MG63 (cell line): ENCODE measurements at regions not wholly inside any gene's neighbourhood (a gene's known extent, or its start where the extent isn't known, plus 50 kb on each side); places are given as distances from the start of the nearest gene placed in this dataset.

Source experiments
- DNase-seq: peaks from one replicate; pipeline ENCODE4 v3.0.0-alpha.2; 2020
- H3K27me3 ChIP-seq: fragments of 250-450 bp; sonication (Bioruptor Pico); 2 replicates; pipeline ENCODE4 v1.5.1; 2020; ENCODE audit warnings: mild to moderate bottlenecking, moderate library complexity
- H3K36me3 ChIP-seq: fragments of 250-450 bp; sonication (Bioruptor Pico); 2 replicates; pipeline ENCODE4 v1.5.1; 2020; ENCODE audit warnings: mild to moderate bottlenecking, moderate library complexity
- H3K4me3 ChIP-seq: fragments of 250-450 bp; sonication (Bioruptor Pico); 2 replicates; pipeline ENCODE4 v1.5.1; 2020; ENCODE audit warnings: mild to moderate bottlenecking, moderate library complexity
- H3K9me3 ChIP-seq: fragments of 250-450 bp; sonication (Bioruptor Pico); 2 replicates; pipeline ENCODE4 v1.5.1; 2020; ENCODE audit warnings: mild to moderate bottlenecking, moderate library complexity

DNA sequence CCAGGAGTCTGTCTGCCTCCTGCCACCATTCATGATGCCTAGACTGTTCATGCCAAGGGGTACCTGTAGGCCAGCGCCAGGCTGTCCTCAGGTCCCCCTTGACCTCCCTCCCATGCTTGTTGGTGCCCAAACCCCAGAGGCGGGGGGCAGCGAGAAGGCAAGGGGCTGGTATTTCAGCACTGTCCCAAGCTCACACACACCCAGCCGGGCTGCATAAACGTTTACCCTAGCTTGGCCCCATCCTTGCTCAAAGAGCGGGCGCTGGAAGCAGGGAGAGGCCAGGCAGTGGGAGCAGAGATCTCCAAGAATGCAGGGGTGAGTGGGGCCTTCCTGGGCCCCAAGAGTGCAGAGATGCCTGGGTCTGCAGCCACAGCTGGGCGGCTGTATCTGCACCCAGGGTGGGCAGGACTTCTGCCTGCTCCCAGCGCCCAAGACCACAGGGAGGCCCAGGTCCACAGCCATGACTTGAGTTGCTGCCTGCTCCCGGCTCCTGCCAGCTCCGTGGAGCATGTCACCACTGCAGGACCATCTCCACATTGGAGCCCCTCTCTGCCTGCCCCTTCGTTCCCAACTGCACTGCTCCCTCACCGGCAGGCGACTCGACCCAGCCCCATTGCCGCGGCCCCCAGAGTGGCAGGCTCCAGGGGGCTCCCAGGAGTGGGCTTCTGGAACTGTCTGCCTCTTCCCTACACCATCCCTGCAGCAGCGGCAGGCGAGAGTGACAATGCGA, 616.6 kb downstream of the METTL4 start:
- no peak for DNase-seq
- no peak overlapping the region for H3K4me3 ChIP-seq
- H3K9me3 ChIP-seq: no peaks in the 10 kb centered on the region
- H3K27me3 ChIP-seq: no peaks in the 10 kb centered on the region
- no peaks in the 10 kb centered on the region for H3K36me3 ChIP-seq

DNA sequence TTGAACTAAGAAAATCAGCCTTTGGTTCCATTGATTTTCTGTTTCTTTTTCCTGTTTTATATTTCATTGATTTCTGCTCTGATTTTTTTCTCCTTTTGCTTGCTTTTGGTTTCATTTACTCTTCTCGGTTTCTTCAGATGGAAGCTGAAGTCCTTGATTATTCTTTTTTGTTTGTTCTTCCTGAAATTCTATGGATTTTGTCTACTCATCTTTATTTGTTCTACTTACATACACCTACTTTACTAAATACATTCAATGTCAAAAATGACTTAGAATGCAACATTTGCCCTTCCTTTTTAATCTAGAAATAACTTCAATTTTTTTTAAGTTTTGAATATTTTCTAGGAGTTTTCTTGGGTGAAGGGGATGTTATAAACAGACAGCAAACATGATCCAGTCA, 612.5 kb downstream of the METTL4 start:
- Histone ChIP-seq H3K4me3 (no peak overlapping the region), H3K36me3 (no peaks in the 10 kb centered on the region), H3K9me3 (no peaks in the 10 kb centered on the region), H3K27me3 (no peaks in the 10 kb centered on the region)
- DNase-seq: no peak

DNA sequence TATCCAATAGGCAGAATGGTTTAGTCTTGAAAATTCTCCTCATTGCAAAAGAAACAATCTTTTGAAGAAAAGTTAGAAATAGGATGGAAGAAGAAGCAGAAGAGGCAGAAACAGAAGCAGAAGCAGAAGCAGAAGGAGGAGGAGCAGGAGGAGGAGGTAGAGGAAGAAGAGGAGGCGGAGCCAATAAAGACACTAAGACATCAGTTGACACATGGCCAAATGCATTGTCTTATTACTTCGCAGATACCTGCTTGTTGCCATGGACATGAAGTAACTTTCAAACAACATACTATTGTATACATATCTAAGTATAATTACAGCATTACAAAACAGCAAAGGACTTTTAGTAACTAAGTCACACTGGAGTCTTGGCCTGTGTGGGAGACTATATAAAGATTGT, 606.3 kb downstream of the METTL4 start:
- Histone ChIP-seq H3K36me3 (no peaks in the 10 kb centered on the region), H3K4me3 (no peak overlapping the region), H3K9me3 (no peaks in the 10 kb centered on the region), H3K27me3 (no peaks in the 10 kb centered on the region)
- DNase-seq: no peak

DNA sequence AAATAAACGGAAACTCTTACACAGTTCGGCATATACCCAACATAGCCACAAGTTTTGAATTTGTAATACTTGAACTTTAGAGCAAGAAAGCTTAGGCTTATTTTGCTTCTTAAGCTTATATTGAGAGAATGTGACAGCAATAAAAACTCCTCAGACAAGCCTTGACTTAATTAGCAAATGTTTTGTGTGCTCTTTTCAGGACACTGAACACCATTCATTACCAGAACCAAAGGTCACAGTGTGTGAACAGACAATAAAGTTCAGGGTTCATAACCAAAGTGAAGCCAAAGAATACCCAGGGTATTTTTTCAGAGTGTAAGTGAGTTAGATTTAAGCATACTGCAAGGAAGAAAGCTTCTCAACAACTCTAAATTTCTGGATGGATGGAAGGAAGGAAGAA, 605.8 kb downstream of the METTL4 start:
- Histone ChIP-seq H3K9me3 (no peaks in the 10 kb centered on the region), H3K27me3 (no peaks in the 10 kb centered on the region), H3K36me3 (no peaks in the 10 kb centered on the region), H3K4me3 (no peak overlapping the region)
- no peak for DNase-seq

DNA sequence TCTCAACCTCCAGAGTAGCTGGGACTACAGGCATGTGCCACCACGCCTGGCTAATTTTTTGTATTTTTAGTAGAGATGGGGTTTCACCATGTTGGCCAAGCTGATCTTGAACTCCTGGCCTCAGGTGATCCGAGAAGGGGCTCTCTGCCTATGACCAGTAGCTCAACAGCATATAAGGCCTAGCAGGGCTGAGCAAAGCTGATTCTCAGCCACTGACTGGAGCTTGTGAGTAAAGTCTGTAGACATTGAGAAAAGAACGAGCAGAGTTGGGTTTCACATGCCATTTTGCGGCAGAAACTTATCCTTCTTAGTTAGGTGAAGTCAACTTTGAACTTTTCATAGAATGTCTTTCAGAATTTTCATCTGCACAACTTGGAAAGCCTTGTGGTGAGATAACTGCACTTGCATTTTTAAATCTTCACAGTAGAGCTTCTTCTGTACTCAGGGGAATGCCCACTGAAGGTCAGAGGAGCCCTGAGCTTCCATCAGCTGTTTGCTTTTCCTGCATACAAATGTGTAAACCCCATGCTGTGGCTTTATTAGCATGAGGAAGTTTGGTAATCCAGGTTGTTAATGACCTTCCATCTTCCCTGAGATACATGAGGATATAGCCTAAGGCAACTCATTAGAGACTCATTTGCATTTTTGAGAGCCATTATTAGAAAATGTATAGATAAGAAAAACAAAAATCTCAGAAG, 602.4 kb downstream of the METTL4 start:
- H3K9me3 ChIP-seq: no peaks in the 10 kb centered on the region
- no peaks in the 10 kb centered on the region for H3K27me3 ChIP-seq
- DNase-seq: no peak
- H3K36me3 ChIP-seq: no peaks in the 10 kb centered on the region
- no peak overlapping the region for H3K4me3 ChIP-seq

DNA sequence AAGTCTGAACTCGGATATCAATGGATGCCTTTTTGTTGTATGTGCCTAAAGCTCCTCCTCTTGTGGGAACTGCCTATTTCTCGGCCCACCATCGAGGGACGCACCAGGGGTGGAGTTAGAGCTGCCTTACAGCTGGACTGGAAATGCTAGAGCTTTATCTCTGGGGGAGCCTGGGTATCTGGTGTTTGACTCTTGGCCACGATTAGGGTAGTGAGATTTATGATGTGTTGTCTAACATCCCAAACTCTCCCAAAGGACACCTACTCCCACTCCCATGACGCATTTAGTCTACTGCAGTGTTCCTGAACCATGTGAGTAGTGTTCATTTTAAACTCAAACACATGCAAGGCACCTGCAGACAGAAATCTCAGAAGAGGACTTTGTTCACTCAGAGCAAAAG, 594.8 kb downstream of the METTL4 start:
- Histone ChIP-seq H3K9me3 (no peaks in the 10 kb centered on the region), H3K36me3 (no peaks in the 10 kb centered on the region), H3K4me3 (no peak overlapping the region), H3K27me3 (no peaks in the 10 kb centered on the region)
- no peak for DNase-seq

DNA sequence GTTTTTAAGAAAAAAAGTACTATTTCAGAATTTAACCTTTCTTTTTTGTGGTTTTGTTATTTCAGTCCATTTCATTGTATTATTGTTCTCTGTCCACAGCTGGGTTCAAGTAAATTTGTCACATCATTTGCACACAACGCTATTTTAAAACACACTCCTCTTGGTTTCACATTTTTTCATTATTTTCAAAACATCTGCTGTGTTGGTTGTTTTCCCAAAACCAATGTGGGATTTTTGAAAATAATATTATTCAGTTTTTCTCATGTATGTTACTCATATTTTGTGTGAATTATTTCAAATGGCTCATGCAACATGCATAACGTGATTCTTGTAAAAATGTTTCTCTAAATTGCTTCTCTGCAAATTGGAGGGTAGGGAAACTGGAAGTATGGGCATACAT, 589.2 kb downstream of the METTL4 start:
- no peaks in the 10 kb centered on the region for H3K27me3 ChIP-seq
- no peaks in the 10 kb centered on the region for H3K9me3 ChIP-seq
- no peak for DNase-seq
- H3K4me3 ChIP-seq: no peak overlapping the region
- H3K36me3 ChIP-seq: no peaks in the 10 kb centered on the region

DNA sequence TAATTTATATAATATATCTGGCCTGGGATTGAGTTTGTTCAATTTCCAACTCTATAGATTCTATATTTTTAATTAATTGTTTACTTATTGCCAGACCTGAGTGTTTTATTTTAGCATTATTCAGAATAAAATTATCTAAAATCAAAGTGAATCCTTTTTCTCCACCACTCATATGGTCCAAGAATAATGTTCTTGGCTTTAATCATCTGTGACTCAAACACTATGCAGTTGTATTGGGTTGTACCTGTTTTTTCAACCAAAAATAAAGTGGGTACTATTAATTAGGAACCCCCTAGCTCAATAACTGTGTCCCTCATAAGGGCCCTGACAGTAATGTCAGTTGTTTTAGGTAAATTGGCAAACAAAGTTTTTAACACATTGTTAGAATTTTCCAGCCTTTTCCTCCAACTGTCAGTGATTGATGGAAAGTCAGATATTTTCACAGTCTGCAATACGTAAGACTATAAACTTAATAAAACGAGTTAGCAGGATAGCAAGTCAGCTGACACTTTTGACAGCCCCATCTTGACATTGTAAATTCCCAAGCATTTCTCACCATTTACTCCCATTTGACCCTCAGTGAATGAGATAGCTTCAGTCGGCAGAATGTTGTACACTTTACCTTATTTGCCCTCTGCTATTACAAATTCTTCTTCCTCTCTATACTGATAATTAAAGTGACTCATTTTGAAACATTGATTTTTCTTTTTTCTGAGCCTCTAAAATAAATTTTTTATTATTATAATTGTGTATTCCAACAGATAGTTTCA, 587.4 kb downstream of the METTL4 start:
- H3K27me3 ChIP-seq: no peaks in the 10 kb centered on the region
- no peak for DNase-seq
- no peaks in the 10 kb centered on the region for H3K9me3 ChIP-seq

DNA sequence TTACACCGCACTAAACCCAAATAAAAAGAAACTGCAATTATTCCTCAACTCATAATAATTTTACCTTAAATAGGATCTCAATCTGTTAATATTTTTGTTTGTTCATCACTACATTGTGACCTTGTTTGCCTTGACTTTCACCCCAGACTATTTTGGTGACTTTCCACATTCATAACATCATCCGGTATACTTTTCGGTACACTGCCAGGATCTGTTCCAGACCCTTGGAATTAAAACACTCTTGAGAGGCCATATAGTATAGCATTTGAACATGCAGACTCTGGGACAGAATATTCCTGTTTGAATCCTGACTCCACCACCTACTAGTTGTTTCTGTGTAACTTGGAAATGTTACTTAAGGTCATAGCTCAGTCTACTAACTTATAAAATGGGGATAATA, 577.4 kb downstream of the METTL4 start:
- no peak for DNase-seq
- no peaks in the 10 kb centered on the region for H3K27me3 ChIP-seq
- no peaks in the 10 kb centered on the region for H3K36me3 ChIP-seq
- H3K9me3 ChIP-seq: no peaks in the 10 kb centered on the region
- no peak overlapping the region for H3K4me3 ChIP-seq

More for the DNA sequence above, 587.4 kb downstream of the METTL4 start:
- Histone ChIP-seq H3K4me3 (no peak overlapping the region), H3K36me3 (no peaks in the 10 kb centered on the region)

DNA sequence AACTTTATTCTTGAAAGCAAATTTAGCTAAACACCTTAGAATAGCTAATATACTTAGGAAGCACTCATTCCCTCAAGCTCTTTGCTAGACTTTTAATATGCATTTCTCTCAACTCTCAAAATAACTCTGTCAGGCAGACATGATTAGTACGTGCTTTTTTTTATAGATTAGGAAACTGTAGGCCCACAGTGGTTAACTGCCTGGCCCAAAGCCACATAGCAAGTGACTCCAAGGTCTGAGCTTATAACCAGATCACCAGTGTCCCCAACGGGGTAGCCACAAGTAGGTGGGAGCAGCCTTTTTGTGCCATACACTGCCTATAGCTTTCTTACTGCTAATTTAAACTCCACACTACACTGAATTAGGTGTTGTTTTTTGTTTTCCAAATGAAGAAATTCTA, 576.8 kb downstream of the METTL4 start:
- H3K4me3 ChIP-seq: no peak overlapping the region
- no peak for DNase-seq
- no peaks in the 10 kb centered on the region for H3K9me3 ChIP-seq
- no peaks in the 10 kb centered on the region for H3K27me3 ChIP-seq
- no peaks in the 10 kb centered on the region for H3K36me3 ChIP-seq

DNA sequence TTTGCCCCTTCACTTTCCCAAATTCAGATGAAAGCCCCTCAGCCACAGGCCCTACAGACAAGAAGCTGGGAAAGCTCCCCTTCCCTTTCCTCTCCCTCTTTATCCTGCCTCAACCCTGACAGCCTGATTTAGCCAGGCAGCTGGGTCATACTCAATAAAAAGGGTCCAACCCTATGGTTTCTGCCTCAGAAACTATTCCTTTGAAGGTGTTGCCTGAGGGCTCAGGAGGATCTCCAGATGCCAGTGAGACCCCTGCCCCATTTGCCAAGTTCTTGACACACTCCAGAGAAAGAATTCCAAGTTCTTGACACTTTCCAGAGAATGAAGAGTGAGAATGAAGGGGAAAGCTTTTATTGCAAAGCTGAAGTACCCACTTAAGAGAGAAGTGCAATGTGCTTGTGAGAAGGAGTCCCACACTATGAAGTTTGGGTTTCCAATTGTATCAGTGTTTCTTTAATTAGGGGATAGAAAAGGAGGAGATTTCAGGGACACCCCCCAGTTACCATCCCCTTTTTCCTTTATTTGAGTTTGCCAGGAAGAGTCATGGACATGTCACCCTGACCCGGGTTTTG, 576.2 kb downstream of the METTL4 start:
- H3K4me3 ChIP-seq: no peak overlapping the region
- no peaks in the 10 kb centered on the region for H3K9me3 ChIP-seq
- H3K27me3 ChIP-seq: no peaks in the 10 kb centered on the region
- DNase-seq: no peak
- H3K36me3 ChIP-seq: no peaks in the 10 kb centered on the region

DNA sequence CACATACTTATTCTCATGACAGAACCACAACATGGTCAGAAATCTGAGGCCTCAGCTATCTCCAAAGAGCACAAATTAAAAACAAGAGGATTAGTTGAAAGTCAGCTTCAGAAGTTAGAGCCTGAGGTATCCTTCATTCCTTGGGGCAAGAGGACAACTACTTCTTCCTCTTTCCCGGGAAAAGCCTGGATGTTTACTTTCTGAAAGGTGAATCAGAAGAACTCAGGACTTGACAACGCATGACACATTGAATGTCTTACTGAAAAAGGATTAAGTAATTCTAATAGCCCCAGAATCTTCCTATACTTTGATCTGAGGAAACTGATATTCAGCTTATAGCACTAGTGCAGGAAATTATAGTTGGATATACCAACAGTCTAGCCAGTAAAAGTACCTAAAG, 573.2 kb downstream of the METTL4 start:
- Histone ChIP-seq H3K36me3 (no peaks in the 10 kb centered on the region), H3K4me3 (no peak overlapping the region), H3K27me3 (no peaks in the 10 kb centered on the region), H3K9me3 (no peaks in the 10 kb centered on the region)
- DNase-seq: no peak

DNA sequence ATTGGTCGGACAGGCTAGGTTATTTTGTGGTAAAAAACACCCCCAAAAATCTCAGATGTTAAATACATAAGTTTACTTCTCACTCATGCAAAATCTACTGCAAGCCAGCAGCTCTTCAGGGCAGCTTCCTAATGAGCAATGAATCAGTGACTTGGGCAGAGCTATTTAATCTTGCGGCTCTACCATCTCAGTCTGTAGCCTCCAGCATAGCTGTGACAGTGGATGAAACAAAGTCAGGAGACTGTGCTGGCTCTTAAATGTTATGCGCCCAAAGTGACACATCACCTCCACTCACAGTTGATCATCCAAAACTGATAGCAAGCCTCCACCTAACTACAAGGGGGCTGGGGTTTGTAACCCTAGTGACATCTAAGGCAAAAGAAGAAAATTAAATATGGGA, 571.9 kb downstream of the METTL4 start:
- H3K4me3 ChIP-seq: no peak overlapping the region
- no peaks in the 10 kb centered on the region for H3K36me3 ChIP-seq
- no peaks in the 10 kb centered on the region for H3K9me3 ChIP-seq
- no peaks in the 10 kb centered on the region for H3K27me3 ChIP-seq
- DNase-seq: no peak

DNA sequence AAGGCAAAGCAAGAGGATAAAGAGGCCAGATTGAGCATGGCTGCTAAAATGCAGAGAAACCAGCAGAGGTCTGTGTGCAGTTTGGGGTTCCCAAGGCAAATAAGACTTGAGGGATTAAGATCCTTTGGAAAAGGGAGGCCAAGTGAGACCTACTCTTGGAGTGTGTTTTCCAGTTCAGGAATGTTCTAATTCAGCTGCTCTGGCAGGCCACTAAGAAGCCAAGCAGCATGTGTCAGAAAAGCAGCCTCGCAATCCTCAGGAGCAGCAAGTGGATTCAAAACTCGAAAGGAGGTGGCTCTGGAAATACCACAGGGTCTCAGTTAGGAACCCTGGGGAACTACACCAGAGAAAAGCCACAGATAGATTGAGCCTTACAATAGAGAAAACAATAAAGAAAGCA, 569.2 kb downstream of the METTL4 start:
- no peaks in the 10 kb centered on the region for H3K36me3 ChIP-seq
- DNase-seq: no peak
- no peak overlapping the region for H3K4me3 ChIP-seq
- no peaks in the 10 kb centered on the region for H3K9me3 ChIP-seq
- H3K27me3 ChIP-seq: no peaks in the 10 kb centered on the region

DNA sequence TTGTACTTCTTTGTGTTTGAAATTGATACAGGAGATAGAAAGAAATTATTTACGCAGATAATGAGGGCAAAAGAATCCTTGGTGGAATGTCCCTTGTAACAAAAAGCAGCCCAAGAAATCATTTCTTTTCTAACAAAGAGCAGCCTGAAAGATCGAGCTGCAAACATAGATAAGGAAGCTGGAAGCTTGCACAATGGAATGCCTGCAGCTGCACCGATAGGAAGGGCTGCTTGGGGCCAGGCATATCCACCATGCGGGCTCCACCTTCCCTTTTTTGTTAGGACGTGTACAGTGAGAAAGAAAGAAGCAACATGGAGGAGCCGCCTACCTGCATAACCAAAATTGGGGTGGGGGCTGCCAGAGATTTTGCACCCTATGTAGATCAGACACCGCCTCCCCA, 568.7 kb downstream of the METTL4 start:
- Histone ChIP-seq H3K36me3 (no peaks in the 10 kb centered on the region), H3K27me3 (no peaks in the 10 kb centered on the region), H3K4me3 (no peak overlapping the region), H3K9me3 (no peaks in the 10 kb centered on the region)
- no peak for DNase-seq

DNA sequence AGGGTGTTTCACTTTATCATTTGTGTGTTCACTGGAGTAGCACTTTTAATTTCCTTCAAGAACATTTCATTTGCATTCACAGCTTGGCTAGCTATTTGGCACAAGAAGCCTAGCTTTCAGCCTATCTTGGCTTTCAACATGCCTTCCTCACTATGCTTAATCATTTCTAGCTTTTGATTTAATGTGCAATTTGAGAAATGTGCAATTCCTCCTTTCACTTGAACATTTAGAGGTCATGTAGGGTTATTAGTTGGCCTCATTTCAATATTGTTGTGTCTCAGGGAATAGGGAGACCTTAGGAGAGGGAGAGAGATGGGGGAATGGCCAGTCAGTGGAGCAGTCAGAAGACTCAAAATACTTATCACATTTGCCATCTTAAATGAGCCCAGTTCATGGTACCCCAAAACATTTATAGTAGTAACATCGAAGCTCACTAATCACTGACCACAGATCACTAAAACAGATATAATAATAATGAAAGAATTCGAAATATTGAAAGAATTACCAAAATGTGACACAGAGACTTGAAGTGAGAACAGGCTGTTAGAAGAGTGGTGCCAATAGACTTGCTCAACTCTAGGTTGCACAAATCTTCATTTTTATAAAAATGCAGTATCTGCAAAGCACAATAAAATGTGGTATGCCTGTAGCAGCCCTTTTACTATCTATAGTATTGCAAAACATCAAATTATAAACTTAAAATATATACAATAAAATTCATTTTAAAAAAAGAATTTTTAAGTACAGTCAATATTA, 561.2 kb downstream of the METTL4 start:
- no peak for DNase-seq
- Histone ChIP-seq H3K9me3 (no peaks in the 10 kb centered on the region), H3K36me3 (no peaks in the 10 kb centered on the region), H3K4me3 (no peak overlapping the region), H3K27me3 (no peaks in the 10 kb centered on the region)

DNA sequence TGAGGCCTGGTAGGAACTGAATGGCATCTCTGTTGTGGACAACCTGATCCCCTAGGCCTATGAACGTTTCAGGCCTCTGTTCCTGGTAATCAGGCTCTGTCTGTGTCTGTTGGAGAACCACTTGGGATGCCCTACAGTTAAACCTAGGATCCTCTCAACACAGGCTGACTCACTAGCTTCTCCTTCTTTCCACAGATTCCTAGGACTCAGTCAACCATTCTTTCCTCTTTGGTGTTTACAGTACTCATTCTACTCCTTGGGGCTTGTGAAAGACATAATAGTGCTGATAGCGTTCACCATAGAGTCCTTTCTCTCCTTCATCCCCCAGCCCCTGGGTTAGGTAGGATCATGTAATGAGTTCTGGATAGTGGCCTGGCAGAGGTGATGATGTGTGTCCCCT, 544.3 kb downstream of the METTL4 start:
- peaks cover 3% of the 10 kb centered on the region; the same call in 1 of the 2 replicates for H3K9me3 ChIP-seq
- no peaks in the 10 kb centered on the region for H3K27me3 ChIP-seq
- no peak for DNase-seq
- no peak overlapping the region for H3K4me3 ChIP-seq
- H3K36me3 ChIP-seq: no peaks in the 10 kb centered on the region
